ENCODE measurements at regions not wholly inside any gene's neighbourhood (a gene's known extent, or its start where the extent isn't known, plus 50 kb on each side); places are given as distances from the start of the nearest gene placed in this dataset.
A peak's percentile ranks its signal among the peaks of the same experiment; 100 is the strongest.

GRCh38 chr20:39270837-39271604 lies 308.9 kb downstream of the DHX35 start:
- TF ChIP-seq CTCF (IDR thresholded peaks at IDR 0.05; ENCODE audit: insufficient read depth, low read depth, low read length, missing control alignments): no peak
- H3K4me3 ChIP-seq (ENCODE audit: low read length): no peak overlapping the region
- no peak for DNase-seq (ENCODE audit: low read depth)

GRCh38 chr20:39269493-39270217 lies 307.5 kb downstream of the DHX35 start:
- no peak for TF ChIP-seq CTCF (IDR thresholded peaks at IDR 0.05; ENCODE audit: insufficient read depth, low read depth, low read length, missing control alignments)
- no peak for DNase-seq (ENCODE audit: low read depth)
- H3K4me3 ChIP-seq (ENCODE audit: low read length): no peak overlapping the region

GRCh38 chr20:39268981-39269461 lies 306.9 kb downstream of the DHX35 start:
- DNase-seq (ENCODE audit: low read depth): peak; percentile 41
- H3K4me3 ChIP-seq (ENCODE audit: low read length): no peak overlapping the region
- peak; percentile 85 for TF ChIP-seq CTCF (IDR thresholded peaks at IDR 0.05; ENCODE audit: insufficient read depth, low read depth, low read length, missing control alignments)

- TF ChIP-seq CTCF (IDR thresholded peaks at IDR 0.05; ENCODE audit: insufficient read depth, low read depth, low read length, missing control alignments): no peak
- no peak for DNase-seq (ENCODE audit: low read depth)
- no peak overlapping the region for H3K4me3 ChIP-seq (ENCODE audit: low read length)
Observed at GRCh38 chr20:39268491-39268951, 306.4 kb downstream of the DHX35 start.

- no peak for DNase-seq (ENCODE audit: low read depth)
- no peak overlapping the region for H3K4me3 ChIP-seq (ENCODE audit: low read length)
- no peak for TF ChIP-seq CTCF (IDR thresholded peaks at IDR 0.05; ENCODE audit: insufficient read depth, low read depth, low read length, missing control alignments)
Observed at GRCh38 chr20:39266989-39267388, 304.8 kb downstream of the DHX35 start.

GRCh38 chr20:39264506-39265172 lies 302.5 kb downstream of the DHX35 start:
- H3K4me3 ChIP-seq (ENCODE audit: low read length): no peak overlapping the region
- DNase-seq (ENCODE audit: low read depth): peak; percentile 85
- peak; percentile 92 for TF ChIP-seq CTCF (IDR thresholded peaks at IDR 0.05; ENCODE audit: insufficient read depth, low read depth, low read length, missing control alignments)

Data from epithelial cell of esophagus (primary cell).